Mammary epithelial cell (primary cell): ENCODE measurements at regions not wholly inside any gene's neighbourhood (a gene's known extent, or its start where the extent isn't known, plus 50 kb on each side); places are given as distances from the start of the nearest gene placed in this dataset.

Experiments
- EZH2 ChIP-seq: IDR thresholded peaks from 2 replicates; pipeline ENCODE4 v1.6.1; 2012; ENCODE audit warnings: low read length, inconsistent platforms, borderline replicate concordance
- TF ChIP-seq, protein P1 (sequence below), 2 donors: IDR thresholded peaks in 1 of 2; conservative IDR thresholded peaks in 1 of 2; 2 replicates each; pipeline ENCODE4 v1.5.1; 2011 to 2012; ENCODE audit warnings: inconsistent platforms in 2 of 2, low read length in 2 of 2, mild to moderate bottlenecking in 2 of 2, control low read depth in 1 of 2, low read depth in 1 of 2; ENCODE audit not compliant: insufficient read depth in 1 of 2; ENCODE audit errors: extremely low read depth in 1 of 2

DNA sequence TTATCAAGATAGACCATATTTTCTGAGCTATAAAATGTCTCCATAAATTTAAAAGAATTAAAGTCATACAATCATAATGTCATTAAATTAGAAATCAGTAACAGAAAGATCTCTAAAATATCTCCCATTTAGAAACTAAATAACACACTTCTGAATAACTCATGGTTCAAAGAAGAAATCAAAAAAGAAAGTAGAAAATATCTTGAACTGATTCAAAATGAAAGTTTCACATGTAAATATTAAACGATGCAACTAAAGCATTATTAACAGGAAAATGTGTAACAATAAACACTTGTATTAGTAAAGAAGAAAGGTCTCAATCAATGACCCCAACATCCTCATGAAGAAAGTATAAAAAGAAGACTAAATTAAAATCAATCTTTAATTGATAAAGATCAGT lies 50.5 kb upstream of the PZP start:
- TF ChIP-seq EZH2: no peak
- TF ChIP-seq, protein P1, sequence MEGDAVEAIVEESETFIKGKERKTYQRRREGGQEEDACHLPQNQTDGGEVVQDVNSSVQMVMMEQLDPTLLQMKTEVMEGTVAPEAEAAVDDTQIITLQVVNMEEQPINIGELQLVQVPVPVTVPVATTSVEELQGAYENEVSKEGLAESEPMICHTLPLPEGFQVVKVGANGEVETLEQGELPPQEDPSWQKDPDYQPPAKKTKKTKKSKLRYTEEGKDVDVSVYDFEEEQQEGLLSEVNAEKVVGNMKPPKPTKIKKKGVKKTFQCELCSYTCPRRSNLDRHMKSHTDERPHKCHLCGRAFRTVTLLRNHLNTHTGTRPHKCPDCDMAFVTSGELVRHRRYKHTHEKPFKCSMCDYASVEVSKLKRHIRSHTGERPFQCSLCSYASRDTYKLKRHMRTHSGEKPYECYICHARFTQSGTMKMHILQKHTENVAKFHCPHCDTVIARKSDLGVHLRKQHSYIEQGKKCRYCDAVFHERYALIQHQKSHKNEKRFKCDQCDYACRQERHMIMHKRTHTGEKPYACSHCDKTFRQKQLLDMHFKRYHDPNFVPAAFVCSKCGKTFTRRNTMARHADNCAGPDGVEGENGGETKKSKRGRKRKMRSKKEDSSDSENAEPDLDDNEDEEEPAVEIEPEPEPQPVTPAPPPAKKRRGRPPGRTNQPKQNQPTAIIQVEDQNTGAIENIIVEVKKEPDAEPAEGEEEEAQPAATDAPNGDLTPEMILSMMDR (conservative IDR thresholded peaks at IDR 0.05 in 1 of 2, IDR thresholded peaks at IDR 0.05 in 1 of 2; ENCODE audit: extremely low read depth in 1 of 2, insufficient read depth in 1 of 2, low read depth in 1 of 2, low read length in 2 of 2): no peak
